Mucosa of descending colon (tissue), 3 donors: ENCODE measurements at regions not wholly inside any gene's neighbourhood (a gene's known extent, or its start where the extent isn't known, plus 50 kb on each side); places are given as distances from the start of the nearest gene placed in this dataset.
A peak's percentile ranks its signal among the peaks of the same experiment; 100 is the strongest.

Experiments
- ATAC-seq: fragments of 200-7000 bp; cut with Tn5 transposase; one replicate; pipeline ENCODE4 v1.9.1; 2020; ENCODE audit warnings: mild to moderate bottlenecking, moderate library complexity
- DNase-seq, 3 donors: peaks; one replicate each; pipeline ENCODE4 v3.0.0-alpha.2; 2020
- H3K36me3 ChIP-seq: fragments of 200-600 bp; one replicate; pipeline ENCODE4 v1.8.0; 2021; ENCODE audit warnings: low read depth, mild to moderate bottlenecking
- H3K4me1 ChIP-seq: fragments of 200-600 bp; one replicate; pipeline ENCODE4 v1.8.0; 2021; ENCODE audit warnings: low read depth, mild to moderate bottlenecking
- H3K4me3 ChIP-seq: fragments of 200-600 bp; one replicate; pipeline ENCODE4 v1.8.0; 2021; ENCODE audit warnings: mild to moderate bottlenecking
- H3K9me3 ChIP-seq: fragments of 200-600 bp; one replicate; pipeline ENCODE4 v1.8.0; 2021; ENCODE audit warnings: mild to moderate bottlenecking
- intact Hi-C, 2 donors: fragments of 100-400 bp; cut with DNase I in 1 of 2; cut with micrococcal nuclease in 1 of 2; formaldehyde crosslinking; loops; one replicate each; pipeline versions ENCODE4 v1.11.0 to v1.11.1; 2022; cut with DNase I, micrococcal nuclease
- TF ChIP-seq, protein P1 (sequence below): fragments of 200-600 bp; IDR thresholded peaks from one replicate; pipeline ENCODE4 v1.8.0; 2022; ENCODE audit warnings: antibody characterized with exemption, mild to moderate bottlenecking
- donor health status: DM: no; HTN: no; CAD: no; lungs with moderate emphysema.
- donor health status: DM: no; HTN: no; CAD: no.
- donor health status: DM: no; HTN: yes; CAD: no.

DNA sequence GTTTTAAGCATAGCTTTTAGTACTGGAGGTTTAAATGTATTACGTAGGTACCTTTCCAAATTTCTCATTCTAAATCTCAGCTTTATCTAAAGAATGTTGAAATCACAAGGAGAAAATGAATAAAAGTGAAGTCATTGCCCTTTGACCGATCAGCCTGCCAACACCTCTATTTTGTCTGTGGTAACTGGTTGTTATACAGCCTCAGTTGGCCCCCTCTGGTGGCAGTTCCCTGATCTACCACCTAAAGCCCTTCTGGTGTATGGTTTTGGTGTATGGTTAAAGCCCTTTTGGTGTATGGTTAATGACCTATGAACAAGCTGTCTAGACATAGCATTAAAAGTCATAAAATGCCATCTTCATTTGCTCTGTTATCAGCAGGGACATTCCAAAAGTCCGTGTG lies 378.2 kb upstream of the AZI2 start:
- ATAC-seq (peak; percentile 91), DNase-seq (peak; percentile 33 to 65 (median 45))
- intact Hi-C loops: no loop called here
- Histone ChIP-seq H3K36me3 (no peaks in the 10 kb centered on the region), H3K9me3 (no peaks in the 10 kb centered on the region), H3K4me3 (no peak overlapping the region), H3K4me1 (no peaks in the 10 kb centered on the region)
- TF ChIP-seq, protein P1, sequence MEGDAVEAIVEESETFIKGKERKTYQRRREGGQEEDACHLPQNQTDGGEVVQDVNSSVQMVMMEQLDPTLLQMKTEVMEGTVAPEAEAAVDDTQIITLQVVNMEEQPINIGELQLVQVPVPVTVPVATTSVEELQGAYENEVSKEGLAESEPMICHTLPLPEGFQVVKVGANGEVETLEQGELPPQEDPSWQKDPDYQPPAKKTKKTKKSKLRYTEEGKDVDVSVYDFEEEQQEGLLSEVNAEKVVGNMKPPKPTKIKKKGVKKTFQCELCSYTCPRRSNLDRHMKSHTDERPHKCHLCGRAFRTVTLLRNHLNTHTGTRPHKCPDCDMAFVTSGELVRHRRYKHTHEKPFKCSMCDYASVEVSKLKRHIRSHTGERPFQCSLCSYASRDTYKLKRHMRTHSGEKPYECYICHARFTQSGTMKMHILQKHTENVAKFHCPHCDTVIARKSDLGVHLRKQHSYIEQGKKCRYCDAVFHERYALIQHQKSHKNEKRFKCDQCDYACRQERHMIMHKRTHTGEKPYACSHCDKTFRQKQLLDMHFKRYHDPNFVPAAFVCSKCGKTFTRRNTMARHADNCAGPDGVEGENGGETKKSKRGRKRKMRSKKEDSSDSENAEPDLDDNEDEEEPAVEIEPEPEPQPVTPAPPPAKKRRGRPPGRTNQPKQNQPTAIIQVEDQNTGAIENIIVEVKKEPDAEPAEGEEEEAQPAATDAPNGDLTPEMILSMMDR: peak; percentile 13

DNA sequence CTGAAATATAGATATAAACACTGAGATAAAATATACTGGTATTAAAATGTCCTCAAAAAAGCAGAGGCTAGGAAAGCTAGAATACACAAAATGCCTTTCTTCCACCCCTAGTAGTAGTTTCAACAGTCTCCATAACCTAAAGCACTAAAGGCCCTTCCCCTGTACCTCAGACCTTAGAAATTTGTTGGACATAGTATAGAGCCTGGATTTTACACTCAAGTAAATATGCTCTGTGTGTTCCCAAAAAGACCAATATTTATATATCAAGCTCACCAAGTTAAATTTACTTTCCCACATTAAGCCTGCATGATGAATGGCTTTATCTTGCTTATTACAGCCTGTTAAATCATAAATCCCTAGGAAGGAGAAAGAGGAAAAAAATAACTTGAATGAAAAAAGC lies 378.7 kb upstream of the AZI2 start:
- H3K4me1 ChIP-seq: no peaks in the 10 kb centered on the region
- DNase-seq: no peak
- intact Hi-C loops: no loop called here
- no peaks in the 10 kb centered on the region for H3K36me3 ChIP-seq
- ATAC-seq: peak; percentile 82
- TF ChIP-seq, protein P1: no peak
- no peaks in the 10 kb centered on the region for H3K9me3 ChIP-seq
- H3K4me3 ChIP-seq: no peak overlapping the region

DNA sequence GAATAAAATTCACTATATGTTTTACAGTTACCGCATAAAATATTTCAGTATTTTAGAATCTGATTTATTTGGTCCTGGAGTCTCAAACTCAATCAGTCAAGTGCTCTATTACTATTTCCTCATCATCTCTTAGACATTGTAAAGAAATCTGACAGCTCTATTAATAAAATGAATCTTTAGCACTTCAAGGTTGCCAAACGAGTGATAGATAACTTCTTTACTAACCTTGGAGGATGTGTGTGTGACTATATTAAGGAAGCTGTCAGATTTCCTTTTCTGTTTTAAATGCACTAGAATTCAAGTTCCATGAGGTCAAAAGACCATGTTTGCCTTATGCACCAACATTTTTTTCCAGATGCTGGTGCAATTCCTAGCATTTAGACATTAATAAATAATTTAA lies 389.8 kb upstream of the AZI2 start:
- H3K36me3 ChIP-seq: no peaks in the 10 kb centered on the region
- no peaks in the 10 kb centered on the region for H3K4me1 ChIP-seq
- TF ChIP-seq, protein P1: no peak
- no peaks in the 10 kb centered on the region for H3K9me3 ChIP-seq
- no peak overlapping the region for H3K4me3 ChIP-seq
- intact Hi-C loops: no loop called here
- DNase-seq (no peak), ATAC-seq (no peak)

GRCh38 chr3:28739647-28740046 lies 391.0 kb upstream of the AZI2 start:
- TF ChIP-seq, protein P1: no peak
- DNase-seq (no peak), ATAC-seq (peak; percentile 73)
- no peak overlapping the region for H3K4me3 ChIP-seq
- H3K9me3 ChIP-seq: no peaks in the 10 kb centered on the region
- no peaks in the 10 kb centered on the region for H3K36me3 ChIP-seq
- intact Hi-C loops: no loop called here
- H3K4me1 ChIP-seq: no peaks in the 10 kb centered on the region

GRCh38 chr3:28743271-28743670 lies 394.6 kb upstream of the AZI2 start:
- H3K9me3 ChIP-seq: no peaks in the 10 kb centered on the region
- ATAC-seq (no peak), DNase-seq (no peak)
- intact Hi-C loops: no loop called here
- no peak overlapping the region for H3K4me3 ChIP-seq
- H3K4me1 ChIP-seq: no peaks in the 10 kb centered on the region
- TF ChIP-seq, protein P1: no peak
- H3K36me3 ChIP-seq: no peaks in the 10 kb centered on the region

DNA sequence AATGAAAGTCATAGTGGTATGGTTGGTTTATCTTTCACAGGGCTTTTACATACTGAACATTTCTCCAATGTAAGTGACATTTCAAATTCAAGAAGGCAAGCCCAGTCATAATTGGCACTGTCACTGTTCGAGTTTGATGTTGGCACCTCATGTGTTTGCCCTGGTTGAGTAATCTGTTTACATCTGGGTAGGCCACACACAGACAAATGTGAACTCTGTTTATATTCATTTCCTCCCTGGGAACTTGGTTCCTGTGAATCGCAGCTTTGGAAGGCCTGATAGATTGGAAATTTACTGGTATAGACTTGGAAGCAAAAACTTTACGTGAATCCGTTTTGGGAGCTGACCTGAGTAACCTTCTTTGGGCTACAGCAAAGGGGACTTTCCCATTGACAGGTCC lies 395.2 kb upstream of the AZI2 start:
- H3K4me1 ChIP-seq: no peaks in the 10 kb centered on the region
- DNase-seq: peak in 1 of 3 donors; percentile 8

More for the DNA sequence above, 395.2 kb upstream of the AZI2 start:
- H3K36me3 ChIP-seq: no peaks in the 10 kb centered on the region
- ATAC-seq: peak; percentile 62
- no peaks in the 10 kb centered on the region for H3K9me3 ChIP-seq
- TF ChIP-seq, protein P1: no peak
- H3K4me3 ChIP-seq: no peak overlapping the region
- intact Hi-C loops: no loop called here
